Left cardiac atrium (tissue), 4 donors: ENCODE measurements at regions not wholly inside any gene's neighbourhood (a gene's known extent, or its start where the extent isn't known, plus 50 kb on each side); places are given as distances from the start of the nearest gene placed in this dataset.

Experiments used
- ATAC-seq, 2 donors: fragments of 200-7000 bp; cut with Tn5 transposase; one replicate each; pipeline ENCODE4 v1.9.1; 2020; ENCODE audit warnings: mild to moderate bottlenecking in 2 of 2, moderate library complexity in 2 of 2
- DNase-seq: peaks from one replicate; pipeline ENCODE4 v3.0.0-alpha.2; 2020
- intact Hi-C, 2 donors: fragments of 100-400 bp; cut with DNase I; formaldehyde crosslinking; loops; one replicate each; pipeline versions ENCODE4 v1.14.1 to v1.15.1; 2022 to 2023
- donor health status: DM: no; HTN: yes; CAD: no.
- donor health status: DM: no; HTN: yes; CAD: no; lungs with severe emphysema.
- donor health status: DM: yes; HTN: yes; CAD: no.
- donor health status: Dilated cardiomyopathy.

DNA sequence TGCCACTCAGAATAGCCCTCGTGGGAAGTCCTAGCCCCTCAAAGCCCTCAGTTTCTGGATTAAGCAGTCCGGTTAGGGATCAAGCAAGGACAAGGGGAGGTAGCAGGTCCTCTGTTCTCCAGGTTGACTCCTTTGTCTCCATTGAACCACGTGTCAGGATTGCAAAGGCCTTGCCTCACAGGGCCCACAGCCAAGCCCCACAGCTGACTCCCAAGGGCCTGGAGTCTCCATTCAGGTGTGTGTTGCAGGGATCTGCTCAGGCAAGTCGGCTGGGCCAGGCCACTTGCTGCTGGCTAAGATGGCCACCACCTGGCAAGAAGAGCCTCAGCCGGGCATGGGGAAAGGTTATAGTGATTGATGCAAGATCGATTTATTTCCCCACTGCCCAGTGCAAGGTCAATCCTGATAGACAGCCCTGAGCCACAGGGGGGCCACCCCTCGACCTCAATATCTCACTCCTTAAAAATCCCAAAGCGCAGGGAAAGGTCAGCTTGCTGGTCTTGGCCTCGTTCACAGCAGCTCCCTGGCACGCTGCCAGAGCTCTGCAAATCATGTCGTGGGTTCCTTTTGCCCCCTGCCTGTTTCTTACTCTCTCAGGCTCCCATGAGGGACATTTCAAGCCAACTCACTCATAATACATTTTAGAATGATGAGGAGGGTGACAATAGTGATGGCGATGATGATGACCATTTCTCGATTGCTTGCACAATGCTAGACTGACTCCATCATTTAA is 75.9 kb downstream of the EDN3 start:
- no peak for DNase-seq
- intact Hi-C loops = no loop called here
- no peak for ATAC-seq

DNA sequence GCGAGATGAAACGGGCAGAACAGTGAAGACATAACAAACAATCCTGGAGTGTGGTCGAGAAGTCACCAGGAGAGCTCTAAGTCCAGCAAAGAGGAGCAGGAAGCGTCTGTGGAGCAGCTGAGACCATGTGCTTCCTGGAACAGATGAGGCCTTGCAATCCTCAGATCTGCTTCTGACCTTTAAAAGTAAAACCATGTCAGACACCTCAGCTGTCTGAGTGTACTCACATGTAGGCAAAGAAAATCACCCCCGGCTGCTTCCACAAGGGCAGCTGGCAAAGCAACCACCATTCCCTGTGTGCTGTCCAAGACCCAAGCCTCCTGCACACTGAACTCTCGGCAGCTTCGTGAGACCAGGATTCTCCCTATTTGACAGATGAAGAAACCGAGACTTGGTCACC is 76.6 kb downstream of the EDN3 start:
- intact Hi-C loops = no loop called here
- no peak for DNase-seq
- no peak for ATAC-seq

DNA sequence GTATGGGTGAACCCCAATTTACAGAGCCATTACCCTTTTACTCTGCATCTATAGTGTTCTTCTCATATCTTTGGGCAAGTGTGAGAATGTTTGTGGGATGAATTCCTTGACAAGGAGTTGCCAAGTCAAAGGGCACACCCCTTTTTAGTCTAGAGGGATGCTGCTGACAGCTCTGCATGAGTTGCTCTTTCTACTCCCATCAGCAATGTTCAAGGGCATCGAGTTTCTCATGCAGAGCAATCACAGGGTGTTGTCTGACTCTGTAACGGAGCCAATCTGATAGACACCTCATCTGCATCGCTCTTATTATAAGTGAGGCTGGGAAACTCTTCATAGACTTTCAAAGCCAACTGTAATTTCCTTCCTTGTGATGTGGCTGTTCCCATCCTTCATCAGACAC is 77.4 kb downstream of the EDN3 start:
- DNase-seq (no peak), ATAC-seq (peak in 1 of 2 donors; percentile 52)
- intact Hi-C loops = no loop called here

DNA sequence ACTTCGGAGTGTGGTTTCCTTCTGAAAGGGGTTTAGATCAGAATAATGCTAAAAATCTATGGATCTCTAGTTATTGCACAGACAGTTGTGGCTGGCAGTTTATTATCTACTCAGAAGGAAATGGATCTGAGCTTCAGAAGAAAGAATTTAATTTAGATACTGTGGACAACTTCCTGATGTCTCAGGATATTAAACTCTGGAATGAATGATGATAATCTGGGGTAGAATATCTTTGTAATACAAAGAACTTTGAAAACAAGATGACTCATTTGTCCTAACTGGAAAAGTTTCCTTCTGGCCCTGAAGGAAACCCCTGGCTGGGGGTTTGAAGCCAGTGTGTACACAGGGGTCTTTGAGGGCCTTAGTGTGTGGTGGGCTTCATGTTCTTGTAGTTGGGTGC is 78.0 kb downstream of the EDN3 start:
- intact Hi-C loops = no loop called here
- ATAC-seq (no peak), DNase-seq (no peak)

DNA sequence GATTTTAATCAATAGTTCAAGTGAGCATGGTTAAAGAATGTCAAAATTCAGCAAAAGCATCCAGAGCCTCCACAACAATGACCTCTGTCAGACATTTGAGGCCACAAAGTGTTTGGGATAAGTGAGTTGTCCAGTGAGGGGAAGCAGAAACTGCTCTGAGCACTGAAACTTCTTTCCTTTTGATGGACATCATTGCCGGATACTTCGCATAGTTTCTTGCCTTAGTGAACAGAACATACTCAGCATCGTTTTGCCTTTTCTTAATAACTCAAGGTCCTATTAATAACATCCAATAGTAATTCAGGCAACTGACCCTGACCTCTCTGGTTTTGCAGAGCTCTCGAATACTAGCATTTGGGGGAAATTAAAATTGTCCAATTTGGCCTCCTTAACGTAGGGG is 78.6 kb downstream of the EDN3 start:
- ATAC-seq (no peak), DNase-seq (no peak)
- intact Hi-C loops = no loop called here

DNA sequence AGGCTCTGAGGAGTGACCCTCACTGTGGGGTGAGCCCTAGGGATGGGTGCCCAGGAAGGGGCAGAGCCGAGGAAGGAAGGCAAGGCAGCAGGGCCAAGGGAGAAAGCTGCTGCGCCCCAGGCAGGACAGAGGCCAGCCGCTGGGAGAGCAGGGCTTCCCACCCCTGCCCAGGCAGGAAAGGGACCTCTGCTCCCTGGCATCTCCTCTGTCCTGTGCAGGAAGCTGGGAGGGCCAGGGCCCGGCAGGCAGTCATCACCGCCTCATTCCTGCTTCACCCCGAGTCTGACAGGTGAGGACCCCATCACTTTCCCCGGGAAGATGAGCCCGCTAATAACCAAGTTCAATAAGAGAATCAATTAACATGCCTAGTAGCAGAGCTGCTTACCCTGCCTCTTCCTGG is 81.3 kb downstream of the EDN3 start:
- DNase-seq (no peak), ATAC-seq (no peak)
- intact Hi-C loops = no loop called here

DNA sequence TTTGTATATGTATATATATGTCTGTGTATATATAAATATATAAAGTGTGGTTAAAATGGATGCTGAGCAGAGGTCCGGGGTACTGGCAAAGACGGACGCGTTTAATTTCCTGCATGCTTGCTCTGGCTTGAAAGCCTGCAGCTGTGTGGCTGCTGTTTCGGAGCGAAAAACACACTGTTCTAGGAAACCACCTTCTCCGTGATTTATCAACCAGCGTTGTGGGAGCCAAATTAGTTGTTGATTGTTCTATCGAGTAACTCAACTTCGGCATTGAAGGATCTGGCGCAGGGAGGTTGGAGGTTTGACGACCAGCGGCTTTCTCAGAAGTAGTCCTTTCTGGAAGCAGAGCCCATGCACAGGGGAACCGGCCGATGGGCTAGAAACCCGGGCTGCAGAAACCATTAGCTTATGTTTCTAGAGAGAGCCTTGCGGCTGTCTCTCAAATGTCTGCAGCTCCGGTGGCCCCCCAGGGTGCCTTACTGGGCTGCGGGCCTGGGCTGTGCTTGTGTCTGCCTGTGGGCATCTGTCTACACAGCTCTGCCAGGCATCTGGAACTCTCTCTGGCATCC is 81.8 kb downstream of the EDN3 start:
- no peak for ATAC-seq
- DNase-seq = no peak
- intact Hi-C loops = no loop called here

DNA sequence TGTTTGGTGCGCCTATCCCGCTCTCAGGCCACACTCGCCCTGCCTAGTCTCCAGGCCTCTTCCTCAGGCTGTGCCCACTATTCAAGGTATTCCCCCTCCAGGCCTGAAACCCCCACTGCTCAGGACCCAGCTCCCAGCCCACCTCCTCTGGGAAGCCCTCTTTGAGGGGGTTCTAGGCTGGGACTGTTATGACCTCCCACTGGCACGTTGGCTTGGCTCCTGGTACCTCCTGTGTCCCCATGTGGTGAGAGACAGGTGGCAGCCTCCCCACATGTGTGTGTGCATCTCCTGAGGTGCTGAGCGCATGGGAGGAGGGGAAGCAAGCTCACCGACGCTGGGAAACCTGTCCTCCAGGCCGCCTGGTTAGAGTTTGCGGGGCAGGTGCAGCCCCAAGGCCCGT is 82.5 kb downstream of the EDN3 start:
- DNase-seq (no peak), ATAC-seq (no peak)
- intact Hi-C loops = no loop called here

DNA sequence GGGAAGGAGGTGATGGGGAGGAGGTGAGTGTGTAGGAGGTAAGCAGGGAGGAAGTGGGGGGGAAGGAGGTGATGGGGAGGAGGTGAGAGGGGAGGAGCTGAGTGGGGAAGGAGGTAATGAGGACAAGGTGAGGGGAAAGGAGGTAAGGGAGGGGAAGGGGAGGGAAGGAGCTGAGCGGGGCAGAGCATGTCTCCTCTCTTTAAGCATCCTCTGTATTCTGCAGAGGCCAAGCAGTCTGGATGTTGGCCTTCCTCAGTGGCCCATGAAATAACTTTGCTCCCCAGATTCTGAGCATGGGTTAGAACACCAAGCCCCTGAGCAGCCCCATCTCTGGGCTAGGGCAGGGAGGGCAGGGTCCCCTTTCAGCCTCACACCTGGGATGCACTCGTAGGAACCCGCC is 84.6 kb downstream of the EDN3 start:
- intact Hi-C loops = no loop called here
- no peak for DNase-seq
- ATAC-seq = no peak

DNA sequence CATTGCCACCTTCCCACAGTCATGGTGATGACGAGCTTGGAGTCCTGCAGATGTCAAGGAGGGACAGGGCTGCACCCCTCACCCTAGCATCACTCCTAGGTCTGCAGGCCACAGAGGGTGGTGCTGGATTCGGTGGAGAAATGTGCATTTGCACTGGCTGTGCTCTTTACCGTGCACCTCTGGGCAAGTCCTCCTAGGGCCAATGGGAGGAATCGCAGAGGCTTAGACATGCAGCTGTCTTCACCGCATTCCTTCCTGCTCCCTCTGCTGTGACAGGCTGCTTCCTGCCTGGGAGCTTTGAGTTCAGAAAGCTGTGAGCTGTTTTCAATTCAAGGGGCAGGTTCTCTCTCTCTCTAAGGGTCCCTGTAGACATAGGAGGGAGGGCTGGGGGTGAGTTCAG is 85.1 kb downstream of the EDN3 start:
- intact Hi-C loops = no loop called here
- no peak for ATAC-seq
- no peak for DNase-seq

DNA sequence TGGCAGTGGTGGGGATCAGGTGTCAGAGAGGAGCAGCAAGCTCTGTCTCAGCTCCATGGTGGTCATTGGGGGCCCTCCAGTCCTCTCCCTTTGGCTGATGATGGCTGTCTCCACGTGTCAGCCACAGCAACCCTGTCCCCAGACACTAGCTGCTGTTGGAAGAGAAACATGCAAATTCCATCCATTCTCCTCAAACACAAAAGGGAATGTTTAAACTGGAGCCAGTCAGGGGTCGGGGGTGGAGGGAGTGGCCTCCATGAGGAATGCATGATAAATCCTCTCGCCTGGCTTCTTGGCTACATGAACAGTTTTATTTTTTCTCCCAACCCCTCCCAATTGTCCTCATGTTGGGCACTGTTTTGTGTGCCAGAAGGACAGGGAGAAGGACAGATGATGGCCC is 86.4 kb downstream of the EDN3 start:
- no peak for ATAC-seq
- intact Hi-C loops = no loop called here
- DNase-seq = no peak

DNA sequence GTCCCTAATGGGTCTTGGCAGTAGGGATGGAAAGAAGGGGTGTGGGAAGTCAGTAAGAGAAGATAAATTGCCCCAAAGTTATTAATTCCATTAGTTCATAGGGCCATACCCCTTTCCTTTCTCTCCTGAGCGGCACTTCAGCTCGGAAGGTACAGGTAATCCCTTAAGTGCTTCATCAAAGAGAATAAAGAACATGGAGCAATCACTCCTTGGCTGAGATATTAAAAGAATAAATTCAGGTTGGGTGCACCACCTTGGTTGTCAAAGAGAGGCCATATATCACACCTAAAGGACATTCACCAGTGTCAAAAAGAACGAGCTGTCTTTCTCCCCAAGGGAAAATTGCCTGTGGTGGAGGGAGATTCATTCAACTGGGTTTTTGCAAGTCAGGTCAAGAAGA is 87.5 kb downstream of the EDN3 start:
- ATAC-seq (no peak), DNase-seq (no peak)
- intact Hi-C loops = no loop called here

DNA sequence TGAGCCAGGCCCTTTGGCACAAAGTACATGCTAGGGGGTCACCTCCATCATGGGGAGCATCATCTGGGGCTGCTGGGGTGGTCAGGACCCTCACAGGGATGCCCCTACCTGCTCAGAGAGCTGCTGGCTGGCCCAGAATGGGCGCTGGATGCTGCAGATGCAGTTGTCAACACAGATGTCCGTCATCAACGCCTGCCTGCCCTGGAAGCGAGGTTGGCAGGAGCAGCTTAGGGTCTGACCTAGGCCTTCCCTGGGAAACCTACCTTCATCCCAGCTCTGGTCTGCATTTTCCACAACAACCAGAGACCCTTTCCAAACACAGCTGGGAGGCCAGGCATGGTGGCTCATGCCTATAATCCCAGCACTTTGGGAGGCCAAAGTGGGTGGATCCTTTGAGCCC is 88.0 kb downstream of the EDN3 start:
- DNase-seq (no peak), ATAC-seq (no peak)
- intact Hi-C loops = no loop called here

DNA sequence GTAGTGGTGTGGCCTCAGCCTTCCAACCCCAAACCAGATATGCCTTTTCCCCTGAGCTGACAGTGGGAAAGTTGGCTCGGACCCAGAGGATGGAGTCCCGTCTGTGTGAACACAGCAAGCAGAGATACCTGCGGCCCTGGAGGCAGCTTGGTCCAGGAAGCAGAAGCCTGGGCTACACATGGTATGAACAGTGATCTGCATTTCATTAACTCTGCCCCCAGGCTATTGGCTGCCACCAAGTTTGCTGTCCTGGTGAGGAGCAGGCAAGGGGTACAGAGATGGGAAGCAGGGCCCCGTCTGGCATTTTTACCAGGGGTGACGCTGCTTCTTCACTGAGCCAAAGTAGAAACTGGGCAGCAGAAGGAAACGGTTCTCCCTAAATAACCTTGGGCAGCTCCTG is 90.0 kb downstream of the EDN3 start:
- ATAC-seq = no peak
- no peak for DNase-seq
- intact Hi-C loops = no loop called here

DNA sequence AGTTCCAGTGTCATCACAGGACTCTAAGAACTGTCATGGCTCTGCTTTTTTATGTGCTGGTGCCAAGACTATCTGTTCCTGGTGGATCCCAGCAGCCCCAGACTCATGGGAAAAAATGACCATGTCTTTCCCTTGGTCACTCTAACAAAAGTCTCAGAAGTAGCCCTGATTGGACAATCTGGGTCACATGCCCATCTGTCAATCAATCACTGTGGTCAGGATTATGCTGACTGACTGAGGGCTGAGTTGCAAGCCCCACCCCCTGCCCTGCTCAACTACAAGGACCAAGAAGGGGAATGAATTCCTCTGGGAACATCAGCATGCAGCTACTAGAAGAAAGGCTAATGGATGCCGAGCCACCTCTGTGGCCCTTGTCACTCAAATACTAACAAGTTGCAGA is 91.6 kb downstream of the EDN3 start:
- ATAC-seq = no peak
- intact Hi-C loops = no loop called here
- DNase-seq = no peak

DNA sequence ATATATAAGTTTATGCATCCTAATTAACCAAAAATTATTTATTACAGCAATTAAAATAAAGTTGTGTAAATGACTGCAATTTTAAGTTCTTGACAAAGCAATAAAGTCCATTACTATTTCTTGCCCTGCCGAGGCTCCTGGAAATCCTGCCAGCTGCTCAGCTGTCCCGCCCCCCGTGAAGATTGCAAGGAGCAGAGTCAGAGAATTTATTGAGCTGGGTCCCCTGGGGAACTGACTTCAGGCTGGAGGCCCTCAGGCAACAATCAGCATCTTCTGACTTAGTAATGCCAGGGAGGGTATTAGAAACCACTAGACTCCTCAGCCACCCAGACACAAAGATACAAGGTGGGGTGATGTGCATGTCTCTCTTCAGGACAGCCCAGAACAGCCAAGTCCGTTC is 92.3 kb downstream of the EDN3 start:
- DNase-seq (no peak), ATAC-seq (no peak)
- intact Hi-C loops = no loop called here

DNA sequence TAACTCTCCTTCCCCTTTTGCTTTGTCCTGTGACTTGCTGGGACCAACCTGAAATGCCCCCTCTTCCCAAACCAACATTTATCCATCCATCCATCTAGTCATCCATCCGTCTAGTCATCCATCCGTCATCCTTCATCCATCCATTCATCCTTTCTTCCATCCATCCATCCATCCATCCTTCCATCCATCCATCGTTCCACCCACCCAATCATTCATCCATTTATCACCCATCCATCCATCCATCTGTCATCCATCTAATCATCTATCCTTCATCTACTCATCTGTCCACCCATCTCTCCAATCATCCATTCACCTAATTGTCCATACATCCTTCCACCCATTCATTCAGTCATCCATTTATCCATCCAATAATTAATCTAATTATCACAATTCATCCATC is 92.7 kb downstream of the EDN3 start:
- ATAC-seq = no peak
- DNase-seq = no peak
- intact Hi-C loops = no loop called here

DNA sequence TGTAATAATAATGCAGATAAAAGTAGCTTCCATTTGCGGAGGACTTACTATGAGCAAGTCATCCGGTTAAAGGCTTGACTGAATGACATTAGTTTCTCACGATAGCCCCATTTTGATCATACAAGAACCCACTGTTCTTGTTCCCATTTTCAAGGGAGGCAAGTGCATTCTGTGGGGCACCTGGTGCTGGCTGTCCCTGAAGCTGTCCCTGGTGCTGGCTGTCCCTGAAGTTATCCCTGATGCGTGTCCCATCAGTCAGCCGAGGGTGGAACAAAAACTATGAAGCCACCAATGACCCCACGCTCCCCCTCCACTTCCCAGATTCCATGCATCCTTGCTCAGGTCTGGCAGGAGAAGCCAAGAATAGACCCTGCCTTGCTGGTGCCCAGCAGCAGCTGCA is 95.3 kb downstream of the EDN3 start:
- ATAC-seq (no peak), DNase-seq (no peak)
- intact Hi-C loops = no loop called here

DNA sequence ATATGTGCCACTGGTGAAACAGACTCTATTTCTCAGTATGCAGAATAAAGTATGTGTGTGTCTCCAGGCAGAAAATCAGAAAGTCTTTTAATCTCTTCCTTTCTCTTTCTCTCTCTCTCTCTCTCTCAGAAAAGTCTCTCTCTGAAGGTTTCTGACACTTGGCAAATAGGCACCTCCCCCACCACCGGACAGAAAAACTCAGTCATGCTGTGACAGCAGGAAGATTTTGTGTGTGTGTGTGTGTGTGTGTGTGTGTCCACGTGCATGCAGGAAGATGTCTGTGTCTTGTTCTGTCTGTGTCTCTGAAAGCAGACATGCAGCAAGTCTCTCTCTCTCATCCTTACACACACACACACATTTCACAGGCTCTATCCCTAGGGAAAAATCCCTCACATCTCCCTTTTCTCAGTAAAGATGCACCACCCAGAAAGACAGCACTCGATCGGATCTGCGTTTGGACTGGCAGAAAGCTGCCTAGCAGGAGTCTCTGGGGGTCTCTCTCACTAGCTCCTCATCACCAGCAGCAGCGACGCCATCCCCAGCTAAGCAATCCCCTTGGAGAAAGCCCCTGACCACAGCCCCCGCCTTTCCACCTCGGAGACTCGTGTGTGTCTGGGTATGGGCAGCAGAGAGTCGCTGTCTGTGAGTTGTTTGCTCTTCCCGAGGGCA is 98.3 kb downstream of the EDN3 start:
- DNase-seq (no peak), ATAC-seq (no peak)
- intact Hi-C loops = no loop called here

DNA sequence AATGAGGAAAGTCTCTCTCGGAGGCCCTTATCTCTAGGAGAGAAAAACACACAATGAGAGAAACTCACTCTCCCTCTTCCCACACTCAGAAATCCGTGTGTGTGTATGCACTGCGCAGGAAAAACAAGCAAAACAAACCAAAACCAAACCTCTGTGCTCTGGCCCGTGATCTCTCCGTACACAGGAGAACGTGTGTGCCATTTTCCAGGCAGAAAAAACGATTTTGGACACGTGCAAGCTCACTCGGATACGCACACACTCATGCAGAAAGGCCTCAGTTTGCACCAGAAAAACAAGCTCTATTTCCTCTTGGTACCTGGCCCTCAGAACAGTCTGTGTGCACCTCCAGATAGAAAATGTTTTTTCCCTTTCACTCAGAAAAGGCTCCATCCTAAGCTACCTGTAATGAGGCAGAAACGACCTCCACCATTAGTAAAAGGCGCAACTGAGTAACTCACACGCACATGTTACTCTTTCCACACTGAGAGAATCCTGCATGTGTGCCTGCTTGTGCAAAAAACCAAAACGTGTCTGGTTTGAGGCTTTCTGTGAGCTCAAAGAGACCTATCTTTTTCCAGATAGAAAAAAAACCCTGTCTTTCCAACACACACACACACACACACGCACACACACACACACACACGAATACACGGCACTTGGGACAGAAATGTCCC is 99.2 kb downstream of the EDN3 start:
- ATAC-seq = no peak
- intact Hi-C loops = loop anchor here in 1 of 2 donors (10.0 kb wide), 1 partner anchor 305 kb away; no protein-coding TSS in a partner anchor
- DNase-seq = no peak
